ENCODE measurements at regions not wholly inside any gene's neighbourhood (a gene's known extent, or its start where the extent isn't known, plus 50 kb on each side); places are given as distances from the start of the nearest gene placed in this dataset.
"Not testable (repeated sequence)": the region's sequence is repeated elsewhere in the genome, so short reads cannot be mapped to it uniquely, and the experiment has no call there.

DNA sequence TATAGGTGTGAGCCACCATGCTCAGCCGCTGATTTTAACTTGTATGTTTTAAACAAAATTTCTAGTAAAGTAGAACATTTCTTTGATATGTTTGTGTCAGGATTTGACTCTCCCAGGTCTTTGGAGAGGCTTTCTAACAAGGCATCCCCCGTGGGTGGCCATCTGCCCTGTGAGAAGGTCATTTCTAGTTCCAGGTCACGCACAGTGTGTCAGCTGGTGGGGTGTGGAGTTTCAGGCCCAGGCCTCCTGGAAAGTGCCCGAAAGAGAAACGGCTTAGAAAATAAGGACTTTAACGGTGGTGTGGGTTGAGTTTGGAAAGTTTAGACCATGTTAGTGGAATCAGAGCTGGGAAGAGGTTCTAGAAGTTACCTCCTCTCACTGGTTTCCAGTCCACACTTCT lies 61.0 kb downstream of the SPDYE17 start:
- not testable (repeated sequence) for DNase-seq

DNA sequence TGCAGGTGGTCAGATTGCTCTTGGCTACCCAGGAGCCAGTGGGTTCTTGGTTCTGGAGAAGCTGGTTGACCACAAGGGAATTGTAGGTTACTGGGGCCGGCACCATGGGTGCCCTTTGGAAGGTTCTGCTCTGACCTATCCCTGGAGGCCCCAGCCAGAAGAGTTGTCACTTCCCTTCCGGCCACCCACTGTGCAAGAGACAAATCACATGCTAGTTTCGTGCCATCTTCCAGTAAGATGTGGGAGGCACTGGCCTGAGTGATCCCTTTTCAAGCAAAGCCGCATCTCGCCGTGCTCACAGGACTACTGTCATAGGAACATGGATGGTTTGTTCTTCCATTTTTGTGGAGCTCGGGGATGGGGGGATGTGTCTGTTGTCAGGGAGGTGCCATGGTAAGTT lies 62.3 kb downstream of the SPDYE17 start:
- DNase-seq = not testable (repeated sequence)

DNA sequence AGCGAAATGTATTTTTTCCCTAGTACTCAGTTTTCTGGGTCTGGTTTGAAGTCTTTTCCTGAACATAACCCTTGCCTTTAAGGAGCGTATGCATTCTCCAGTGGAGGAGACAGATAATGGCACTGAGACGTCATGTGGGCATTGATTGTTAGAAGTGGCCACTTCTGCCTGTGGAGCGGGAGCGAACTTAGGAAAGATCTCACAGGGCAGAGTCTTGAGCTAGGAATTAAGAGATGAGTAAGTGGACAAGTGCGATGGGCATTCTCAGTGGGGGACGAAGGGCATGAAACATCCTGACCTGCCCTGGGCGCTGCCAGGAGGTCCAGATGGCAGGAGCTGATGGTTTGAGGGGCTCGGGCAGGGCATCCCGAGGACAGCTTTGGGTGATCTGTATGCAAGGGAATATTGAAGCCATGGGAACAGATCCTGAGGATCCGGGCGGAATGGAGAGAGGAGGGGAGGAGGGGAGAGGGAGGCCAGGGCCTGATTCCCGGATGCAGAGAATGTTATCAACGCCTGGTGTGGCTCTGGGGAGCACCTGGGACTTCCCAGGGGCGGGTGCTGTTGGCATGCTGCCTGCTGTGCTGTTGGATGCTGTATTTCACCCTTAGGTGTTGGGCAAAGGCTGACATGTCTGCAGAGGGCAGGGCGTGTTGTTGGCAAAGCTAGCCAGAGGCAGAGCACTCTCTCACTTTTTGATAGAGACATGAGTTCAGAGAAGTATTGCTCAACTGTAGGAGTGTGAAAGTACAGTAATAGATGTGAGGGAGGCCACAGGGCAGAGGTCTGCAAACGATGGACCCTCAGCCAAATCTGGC lies 66.2 kb downstream of the SPDYE17 start:
- DNase-seq = not testable (repeated sequence)

DNA sequence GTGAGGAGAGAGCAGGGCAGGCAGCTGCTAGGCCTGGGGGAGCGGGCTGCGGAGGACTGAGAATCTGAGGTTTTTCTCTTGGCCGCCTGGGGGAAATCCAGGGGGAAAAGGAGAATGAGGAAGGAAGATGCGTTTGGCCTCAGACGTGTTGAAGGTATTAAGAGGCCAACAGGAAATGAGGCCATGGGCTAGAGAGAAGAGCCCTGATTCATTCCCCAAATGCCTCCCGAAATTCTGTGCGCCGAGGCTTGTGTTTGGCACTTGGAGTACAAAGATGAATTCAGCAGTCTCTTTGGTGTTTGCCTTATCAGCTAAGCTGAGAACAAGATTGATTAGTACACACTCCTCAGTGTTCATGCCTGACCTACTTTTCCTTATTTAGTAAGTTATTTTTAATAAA lies 68.1 kb downstream of the SPDYE17 start:
- DNase-seq = not testable (repeated sequence)

DNA sequence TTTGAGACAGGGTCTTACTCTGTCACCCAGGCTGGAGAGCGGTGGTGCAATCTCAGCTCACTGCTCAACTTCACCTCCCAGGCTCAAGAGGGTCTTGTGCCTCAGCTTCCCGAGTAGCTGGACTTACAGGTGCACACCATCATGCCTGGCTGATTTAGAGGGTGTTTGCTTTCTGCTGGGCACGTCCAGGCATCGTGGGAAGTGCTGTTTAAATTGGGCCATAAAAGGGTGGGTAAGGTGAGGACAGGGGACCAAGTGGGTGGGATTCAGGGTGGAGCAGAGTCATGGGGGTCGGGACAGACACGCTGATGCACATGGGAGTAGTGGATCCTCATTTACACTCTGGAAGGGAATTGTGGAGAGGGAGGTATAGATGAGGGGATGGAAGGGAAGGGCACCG lies 69.1 kb downstream of the SPDYE17 start:
- DNase-seq = not testable (repeated sequence)

DNA sequence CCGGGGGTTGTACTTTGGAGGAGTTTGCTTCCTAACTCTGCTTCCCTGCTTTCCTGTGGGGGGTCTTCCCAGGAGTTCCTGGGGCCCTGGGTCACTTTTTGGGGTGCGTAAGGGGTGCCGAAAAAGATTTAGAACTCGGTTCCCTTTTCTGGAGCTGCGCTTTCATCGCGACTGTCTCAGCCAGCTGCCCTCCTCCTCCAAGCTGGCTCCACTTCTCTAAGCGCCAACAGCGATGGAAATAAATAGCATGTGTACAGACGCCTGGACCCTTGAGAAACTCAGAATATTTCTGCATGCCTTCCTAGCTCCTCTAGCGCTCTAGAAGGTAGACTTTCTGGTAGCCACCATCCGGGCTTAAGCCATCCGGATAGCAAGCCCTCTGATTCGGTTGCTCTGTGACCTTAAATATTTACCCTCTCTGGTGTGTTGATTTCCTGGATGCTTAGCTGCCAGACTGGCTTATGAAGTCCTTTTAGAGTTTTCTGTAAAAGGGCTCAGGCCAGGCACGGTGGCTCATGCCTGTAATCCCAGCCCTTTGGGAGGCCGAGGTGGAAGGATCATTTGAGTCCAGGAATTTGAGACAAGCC lies 71.7 kb downstream of the SPDYE17 start:
- DNase-seq = not testable (repeated sequence)

DNA sequence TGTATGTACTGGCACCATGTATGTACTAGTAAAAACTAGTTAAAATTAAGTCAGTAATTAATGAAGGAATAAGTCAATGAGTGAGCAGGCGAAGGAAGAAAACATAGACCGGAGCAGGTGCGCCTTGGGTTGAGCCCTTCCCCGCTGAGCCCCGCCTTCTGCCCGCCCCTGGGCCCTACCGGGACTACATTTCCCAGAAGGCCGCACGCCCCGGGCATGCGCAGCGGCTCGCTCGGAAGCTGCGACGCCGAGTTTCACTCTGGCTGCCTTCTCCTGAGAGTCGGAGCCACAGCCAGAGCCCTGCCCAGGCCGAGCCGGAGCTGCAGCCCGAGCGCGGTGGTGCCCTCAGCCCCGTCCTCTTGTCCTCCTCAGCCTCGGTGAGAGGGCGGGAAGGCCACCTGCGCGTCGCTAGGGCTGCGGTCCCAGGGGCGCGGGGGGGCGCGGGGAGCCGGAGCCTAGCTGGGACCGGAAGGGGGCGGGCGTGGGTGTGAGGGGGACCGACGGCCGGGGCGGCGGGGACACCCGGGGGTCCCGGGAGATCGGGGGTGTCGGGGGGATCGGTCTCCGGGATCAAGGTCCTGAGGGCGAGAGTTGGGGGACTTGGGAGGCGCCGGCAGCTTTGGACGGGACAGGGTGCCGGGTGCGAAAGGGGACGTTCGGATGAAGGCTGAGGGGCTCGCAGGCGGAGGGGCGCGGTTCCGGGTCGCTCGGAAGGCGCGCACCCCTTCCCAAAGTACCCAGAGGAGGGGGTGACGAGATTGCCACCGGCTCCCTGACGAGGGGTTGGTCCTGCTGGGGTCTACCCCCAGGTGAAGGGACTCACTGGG lies 72.4 kb downstream of the SPDYE17 start:
- DNase-seq = not testable (repeated sequence)

DNA sequence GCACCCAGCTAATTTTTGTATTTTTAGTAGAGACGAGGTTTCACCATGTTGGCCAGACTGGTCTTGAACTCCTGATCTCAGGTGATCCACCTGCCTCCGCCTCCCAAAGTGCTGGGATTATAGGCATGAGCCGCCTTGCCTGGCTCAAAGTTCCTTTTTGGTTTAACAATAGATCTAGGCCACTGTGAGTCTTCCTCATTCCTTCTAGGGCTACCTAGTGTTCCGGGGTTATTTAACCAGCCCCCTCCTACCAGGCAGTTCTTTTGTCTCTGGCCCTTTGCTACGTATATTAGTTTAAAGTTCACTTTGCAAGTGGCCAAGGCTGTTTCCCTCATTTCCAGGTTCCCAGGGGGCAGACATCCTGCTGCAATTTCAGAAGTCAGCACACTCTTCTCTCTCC lies 75.6 kb downstream of the SPDYE17 start:
- DNase-seq = not testable (repeated sequence)

DNA sequence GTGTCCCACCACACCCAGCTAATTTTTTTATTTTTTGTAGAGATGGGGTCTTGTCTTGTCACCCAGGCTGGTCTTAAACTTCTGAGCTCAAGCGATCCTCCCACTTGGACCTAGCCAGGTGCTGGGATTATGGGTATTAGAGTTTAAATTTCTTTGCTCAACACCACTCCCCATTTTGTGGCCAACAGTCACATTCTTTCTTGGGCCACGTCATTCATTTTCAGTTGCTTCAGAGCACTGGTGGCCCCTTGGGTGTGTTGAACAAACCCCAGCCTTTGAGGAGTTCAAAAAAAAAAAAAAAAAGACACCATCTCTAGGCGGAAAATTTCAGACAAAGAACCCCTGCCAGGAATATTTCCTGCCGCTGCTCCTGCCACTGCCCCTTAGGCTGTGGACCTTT lies 77.0 kb downstream of the SPDYE17 start:
- not testable (repeated sequence) for DNase-seq

DNA sequence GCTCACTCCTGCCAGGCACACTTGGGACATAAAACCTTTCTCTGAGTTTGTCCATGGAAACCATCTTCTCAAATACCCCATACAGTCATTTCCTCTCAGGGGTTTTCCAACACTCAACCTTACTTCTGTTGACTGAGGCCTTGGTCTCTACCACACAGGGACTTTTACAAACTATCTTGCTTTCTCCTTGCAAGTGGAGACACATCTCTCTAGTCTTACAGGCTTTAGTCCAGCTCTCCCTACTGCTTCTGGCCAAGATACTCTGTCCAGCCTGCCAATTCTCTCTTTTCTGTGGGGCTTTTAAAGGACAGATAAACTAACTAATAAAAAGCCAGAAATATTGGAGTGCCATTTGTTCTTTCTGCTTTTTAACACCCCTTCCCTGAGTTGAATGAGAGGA lies 87.6 kb downstream of the SPDYE17 start:
- DNase-seq = not testable (repeated sequence)

DNA sequence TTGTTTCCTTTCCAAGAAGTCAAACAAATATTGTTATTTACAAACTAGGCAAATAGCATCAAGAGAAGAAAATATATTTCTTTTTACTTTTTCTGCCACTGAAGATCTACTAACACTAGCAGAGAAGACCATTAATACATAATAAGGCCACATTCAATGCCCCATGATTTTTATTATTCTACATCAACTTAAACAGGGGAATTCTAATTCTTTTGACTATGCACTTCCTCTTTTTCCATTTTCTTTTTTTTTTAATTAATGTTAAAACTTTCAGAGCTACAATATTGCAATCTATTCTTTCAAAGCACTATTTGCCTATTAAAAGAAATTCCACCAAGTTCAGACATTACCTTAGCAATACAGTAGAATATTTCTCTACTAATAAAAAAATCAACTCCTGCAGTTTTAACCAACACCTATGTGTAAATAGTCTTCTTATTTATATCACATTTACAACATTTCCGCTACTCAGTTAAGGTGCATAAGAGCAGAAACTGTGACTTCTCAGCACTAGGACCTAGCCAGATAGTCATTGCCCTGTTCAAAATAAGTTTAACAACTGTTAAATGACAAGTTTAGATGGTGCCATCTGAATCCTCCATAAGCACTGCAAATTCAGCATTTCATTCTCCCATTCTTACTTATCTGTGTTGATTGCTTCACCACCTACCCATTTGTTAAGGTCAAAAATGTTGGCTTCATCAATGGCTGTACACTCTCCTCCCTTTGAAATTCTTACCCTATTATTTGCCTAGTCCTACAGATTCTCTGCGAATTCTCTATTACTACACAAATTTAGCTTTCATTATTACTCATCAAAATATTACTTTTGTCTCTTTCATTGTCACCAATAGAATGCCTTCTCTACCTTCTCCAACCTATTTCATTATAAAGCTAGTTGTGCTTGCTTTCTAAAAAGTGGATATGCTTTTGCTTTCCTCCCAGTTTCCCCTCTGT lies 90.1 kb downstream of the SPDYE17 start:
- DNase-seq = not testable (repeated sequence)

DNA sequence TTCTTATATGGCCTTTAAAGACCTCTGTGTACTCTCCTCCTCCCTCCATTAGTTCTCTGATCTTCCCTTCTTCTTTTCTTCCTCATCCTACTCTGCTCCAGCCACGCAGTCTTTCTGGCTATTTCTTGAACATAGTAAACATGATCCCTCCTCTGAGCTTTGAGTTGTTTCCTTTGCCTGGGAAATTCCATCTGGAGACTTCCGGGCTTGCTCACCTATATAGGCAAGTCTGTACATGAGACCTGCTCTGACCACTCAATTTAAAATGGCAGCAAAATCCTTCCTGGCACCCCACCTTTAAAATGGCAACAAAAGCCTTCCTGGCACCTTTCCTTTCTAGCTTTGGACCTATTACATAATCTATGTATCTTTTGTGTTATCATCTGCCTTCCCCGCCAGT lies 94.4 kb downstream of the SPDYE17 start:
- not testable (repeated sequence) for DNase-seq

DNA sequence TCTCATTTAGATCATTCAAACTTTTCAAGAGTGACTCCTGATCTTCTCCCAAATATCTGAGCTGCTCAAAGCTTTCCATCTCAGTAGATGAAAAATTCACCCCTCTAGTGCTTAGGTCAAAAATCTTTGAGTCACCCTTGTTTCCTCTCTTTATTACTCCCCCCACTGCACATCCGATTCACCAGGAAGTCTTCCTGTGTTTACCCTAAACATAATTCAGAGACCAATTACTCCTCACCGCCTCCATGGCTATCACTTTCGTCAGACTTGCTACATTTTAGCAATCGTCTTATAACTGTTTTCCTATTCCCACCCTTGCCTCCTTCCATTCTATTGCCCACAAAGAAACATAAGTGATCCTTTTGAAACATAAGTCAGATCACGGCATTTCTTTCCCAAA lies 94.8 kb downstream of the SPDYE17 start:
- DNase-seq = not testable (repeated sequence)

DNA sequence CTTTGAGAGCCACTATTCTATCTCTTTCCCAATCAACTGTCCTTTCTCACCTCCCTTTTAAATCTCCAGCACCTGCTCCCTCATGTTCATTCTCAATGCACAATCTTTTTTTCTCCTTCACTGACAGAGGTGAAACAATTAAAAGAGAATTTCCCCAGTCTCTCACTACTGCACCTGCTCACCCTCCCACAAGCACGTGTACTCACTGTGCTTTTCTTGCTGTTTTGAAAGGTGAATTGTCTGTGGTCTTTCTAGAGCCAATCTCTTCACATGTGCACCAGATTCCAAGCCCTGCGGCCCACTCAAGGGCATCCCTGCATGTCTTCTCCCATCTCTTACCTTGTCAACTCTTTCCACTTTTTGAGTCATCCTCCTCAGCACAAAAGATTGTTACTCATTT lies 95.8 kb downstream of the SPDYE17 start:
- peak; percentile 0 for DNase-seq

DNA sequence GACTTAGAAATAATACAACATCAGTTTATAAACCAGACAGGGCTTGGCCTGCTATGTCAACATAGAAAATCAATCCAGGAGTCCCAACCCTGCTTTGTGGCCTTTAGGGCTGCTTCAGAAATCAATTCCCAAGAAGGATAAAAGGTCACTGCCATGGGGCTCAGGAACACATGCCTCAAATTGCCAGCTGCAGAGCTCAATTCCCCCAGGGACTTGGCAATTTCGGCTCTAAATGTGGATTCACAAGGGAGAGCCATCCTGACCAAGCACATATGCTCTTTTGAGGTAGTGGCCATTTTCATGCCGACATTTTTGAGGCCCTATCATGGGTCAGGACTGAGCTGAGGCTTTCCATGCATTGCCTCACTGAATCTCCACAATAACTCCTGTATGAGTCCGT lies 97.5 kb downstream of the SPDYE17 start:
- not testable (repeated sequence) for DNase-seq

DNA sequence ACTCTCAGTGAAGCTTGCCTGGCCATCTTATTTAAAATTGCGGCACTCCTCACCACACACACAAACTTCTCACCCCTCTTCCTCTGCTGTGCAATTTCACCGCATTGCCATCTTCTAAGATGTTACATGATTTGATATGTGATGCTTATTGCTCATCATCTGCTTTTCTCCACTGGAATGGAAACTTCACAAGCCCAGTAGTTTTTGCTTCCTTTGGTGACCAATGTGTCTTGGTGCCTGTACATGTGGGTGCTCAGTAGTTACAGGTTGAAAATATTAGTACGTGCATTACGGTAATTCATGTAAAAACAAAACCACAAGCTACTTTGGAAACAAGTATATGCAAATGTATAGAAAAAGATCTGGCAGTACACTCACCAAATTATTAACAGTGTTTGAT lies 99.2 kb downstream of the SPDYE17 start:
- not testable (repeated sequence) for DNase-seq

DNA sequence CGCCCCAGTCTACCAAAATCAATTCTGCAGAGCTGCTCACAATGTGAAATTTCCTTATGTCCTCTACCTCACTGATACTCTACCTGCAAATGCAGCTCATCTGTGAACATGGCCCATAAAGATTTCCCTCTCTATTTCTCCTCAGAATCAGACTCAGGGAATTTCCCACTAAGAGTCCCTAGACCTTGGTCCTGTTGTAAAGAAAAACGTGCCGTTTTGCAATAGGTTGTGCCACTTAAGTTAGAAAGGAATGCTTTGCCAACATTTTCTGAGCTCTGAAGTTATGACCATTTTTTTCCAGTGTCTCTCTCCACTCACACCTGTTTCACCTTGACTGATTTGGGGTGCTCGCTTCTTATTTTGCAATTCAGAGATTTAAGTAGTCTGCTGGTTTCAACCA lies 100.7 kb downstream of the SPDYE17 start:
- DNase-seq = not testable (repeated sequence)

DNA sequence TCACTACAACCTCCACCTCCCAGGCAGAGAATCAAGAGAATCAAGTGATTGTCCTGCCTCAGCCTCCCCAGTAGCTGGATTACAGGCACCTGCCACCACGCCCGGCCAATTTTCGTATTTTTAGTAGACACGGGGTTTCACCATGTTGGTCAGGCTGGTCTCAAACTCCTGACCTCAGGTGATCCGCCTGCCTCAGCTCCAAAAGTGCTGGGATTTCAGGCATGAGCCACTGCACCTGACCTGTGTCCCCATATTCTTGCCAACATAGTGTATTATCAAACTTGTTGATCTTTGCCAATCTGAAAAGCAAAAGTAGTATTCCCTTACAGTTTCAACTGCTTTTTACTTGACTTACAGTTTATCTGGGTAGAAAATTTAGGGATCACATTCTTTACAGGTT lies 101.7 kb downstream of the SPDYE17 start:
- not testable (repeated sequence) for DNase-seq

DNA sequence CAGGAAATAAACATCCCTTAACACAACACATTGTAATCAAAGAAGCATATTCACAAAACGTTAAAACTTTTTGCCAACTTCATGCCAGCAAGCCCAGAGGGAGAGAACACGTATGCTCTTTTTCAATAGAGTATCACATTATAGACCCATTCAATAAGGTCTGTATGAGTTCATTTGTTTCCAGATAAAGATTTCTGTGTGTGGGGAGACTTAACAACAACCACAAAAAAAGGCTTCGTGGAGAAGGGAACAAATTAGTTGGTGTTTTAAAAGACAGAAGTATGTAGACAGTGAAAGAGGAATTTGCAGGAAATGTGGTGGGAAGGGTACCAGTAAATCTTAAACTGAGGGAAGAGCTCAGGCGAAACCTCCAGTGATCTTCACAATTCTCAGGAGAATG lies 103.4 kb downstream of the SPDYE17 start:
- not testable (repeated sequence) for DNase-seq

DNA sequence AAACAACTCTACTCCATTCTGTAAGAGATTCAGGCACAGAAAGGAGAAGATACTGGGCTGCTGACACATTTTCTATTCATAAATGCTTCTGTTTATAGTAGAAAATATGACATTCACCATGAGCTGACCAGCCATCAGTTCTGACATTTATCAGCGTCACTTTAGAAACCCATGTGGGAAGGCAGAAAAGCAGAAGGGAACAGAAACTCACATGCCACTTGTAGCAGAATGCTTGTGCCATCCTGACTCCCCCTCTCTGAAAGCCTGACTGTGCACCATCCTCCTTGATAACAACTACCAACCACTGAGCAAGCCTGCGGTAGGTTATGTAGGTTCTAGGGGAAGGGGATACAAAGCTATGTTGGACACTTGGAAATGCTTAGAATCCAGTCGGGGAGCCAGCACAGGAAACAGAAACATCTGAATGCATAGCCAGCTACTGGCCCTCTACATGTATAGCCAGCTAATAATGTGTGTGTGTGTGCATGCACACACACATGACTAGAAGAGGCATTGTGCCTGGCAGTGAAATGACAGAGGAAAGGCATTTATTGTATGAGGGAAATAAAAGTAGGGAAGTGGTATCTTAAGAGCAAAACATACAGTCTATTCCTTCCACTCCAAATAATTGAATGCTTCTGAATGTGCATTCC lies 104.3 kb downstream of the SPDYE17 start:
- DNase-seq = not testable (repeated sequence)

DNA sequence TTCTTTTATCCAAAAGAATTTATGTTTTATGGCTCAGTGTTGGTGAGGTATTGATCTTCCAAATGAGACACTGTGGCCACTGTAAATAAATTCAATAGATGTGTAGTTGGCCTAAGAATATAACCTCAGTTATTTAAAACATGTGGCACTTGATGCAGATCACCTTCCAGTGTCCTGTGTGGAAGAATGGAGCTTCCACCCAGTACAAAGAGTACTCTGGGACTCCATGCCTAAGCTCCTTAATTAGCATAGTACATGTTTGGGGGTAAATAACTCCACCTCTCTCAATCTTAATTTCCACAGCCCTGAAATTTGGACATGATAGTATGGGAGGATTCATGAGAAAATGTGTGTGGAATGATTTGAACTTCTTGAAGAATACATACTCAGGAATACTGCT lies 105.7 kb downstream of the SPDYE17 start:
- not testable (repeated sequence) for DNase-seq

DNA sequence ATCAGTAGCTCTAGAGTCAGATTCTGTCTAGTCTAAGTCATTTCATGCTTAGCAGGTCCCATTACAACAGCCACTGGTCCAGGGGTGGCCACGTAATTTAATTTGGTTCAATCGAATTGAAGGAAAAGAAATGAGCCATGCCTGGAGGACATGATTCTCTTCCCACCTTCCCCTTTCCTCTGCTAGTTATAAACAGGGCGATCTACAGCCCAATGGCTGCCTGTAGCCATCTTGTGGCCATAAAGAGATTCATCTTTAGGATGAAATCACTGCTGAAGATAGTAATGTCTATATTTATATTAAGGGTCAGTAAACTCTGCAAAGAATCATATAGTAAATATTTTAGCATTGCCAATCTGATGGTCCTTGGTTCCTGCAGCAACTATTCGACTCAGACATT lies 107.4 kb downstream of the SPDYE17 start:
- not testable (repeated sequence) for DNase-seq
